ENCODE measurements at regions not wholly inside any gene's neighbourhood (a gene's known extent, or its start where the extent isn't known, plus 50 kb on each side); places are given as distances from the start of the nearest gene placed in this dataset.

- ATAC-seq (no peak), DNase-seq (no peak)
- H3K4me1 ChIP-seq = peaks cover 0 to 12% (median 10%) of the 10 kb centered on the region in 9 donors
- no peak overlapping the region for H3K27ac ChIP-seq
- H3K27me3 ChIP-seq = peaks cover 0 to 58% (median 32%) of the 10 kb centered on the region in 7 donors
- intact Hi-C loops (cut with DNase I) = loop anchor here in 8 of 10 donors (1.0 to 10.0 kb wide), 8 partner anchors 80 to 110 kb away; no protein-coding TSS in a partner anchor
- TF ChIP-seq CTCF (IDR thresholded peaks at IDR 0.05) = no peak
- H3K36me3 ChIP-seq = no peaks in the 10 kb centered on the region
- no peaks in the 10 kb centered on the region for H3K9me3 ChIP-seq
- H3K4me3 ChIP-seq = no peak overlapping the region
- 72 to 79% methylated on average over 12 of the region's 12 CpGs for WGBS, 2 donors
Measured at GRCh38 chr14:103186909-103187586, 63.8 kb downstream of the TNFAIP2 start.

GRCh38 chr14:103187911-103188310, 64.7 kb downstream of the TNFAIP2 start:
- intact Hi-C loops (cut with DNase I) = loop anchor here in 9 of 10 donors (2.0 to 10.0 kb wide), 8 partner anchors 81 to 111 kb away; no protein-coding TSS in a partner anchor
- H3K4me3 ChIP-seq = no peak overlapping the region
- no peaks in the 10 kb centered on the region for H3K36me3 ChIP-seq
- 95% methylated on average over 4 of the region's 4 CpGs for WGBS, 2 donors
- DNase-seq (no peak), ATAC-seq (no peak)
- no peak overlapping the region for H3K27ac ChIP-seq
- peaks cover 0 to 58% (median 32%) of the 10 kb centered on the region in 7 donors for H3K27me3 ChIP-seq
- H3K4me1 ChIP-seq = peaks cover 0 to 12% (median 10%) of the 10 kb centered on the region in 9 donors
- H3K9me3 ChIP-seq = peaks cover 0 to 7% (median 0%) of the 10 kb centered on the region in 11 donors
- no peak for TF ChIP-seq CTCF (IDR thresholded peaks at IDR 0.05)

DNA sequence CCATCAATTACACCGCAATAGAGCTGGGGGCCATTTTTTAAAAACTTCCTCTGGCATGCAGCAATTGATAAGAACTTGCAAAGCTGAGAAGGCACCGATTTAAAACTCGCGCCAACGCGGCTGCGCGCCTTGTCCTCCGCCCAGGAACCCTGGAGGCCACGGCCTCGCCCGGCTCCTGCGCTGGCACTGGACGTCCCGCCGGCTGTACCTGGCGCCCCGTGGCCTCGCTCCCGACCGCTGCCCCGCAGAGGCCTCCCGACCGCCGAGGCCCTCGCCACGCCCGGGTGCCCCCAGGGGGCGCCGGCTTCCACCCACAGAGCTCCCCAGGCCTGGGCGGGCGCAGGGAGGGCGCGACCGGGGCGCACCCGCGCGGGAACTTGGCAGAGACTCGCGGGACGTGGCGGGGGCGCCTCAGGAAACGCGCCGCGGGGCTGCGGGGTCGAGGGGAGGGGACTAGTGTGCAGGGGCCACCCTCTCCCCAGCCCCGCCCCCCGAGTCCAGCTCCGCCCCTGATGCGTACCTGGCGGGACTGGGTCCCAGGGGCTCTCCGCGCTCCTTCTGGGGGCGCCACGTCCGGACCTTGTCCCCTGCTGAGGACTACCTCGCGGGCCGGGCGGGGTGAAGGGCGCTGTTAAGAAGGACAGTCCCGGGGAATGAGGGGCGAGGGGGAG, 65.7 kb downstream of the TNFAIP2 start:
- Histone ChIP-seq H3K27me3 (peaks cover 0 to 58% (median 31%) of the 10 kb centered on the region in 7 donors), H3K4me3 (peak overlapping the region; percentile 4 to 55 (median 48)), H3K36me3 (no peaks in the 10 kb centered on the region), H3K27ac (no peak overlapping the region), H3K9me3 (peaks cover 0 to 15% (median 0%) of the 10 kb centered on the region in 11 donors), H3K4me1 (peaks cover 0 to 14% (median 10%) of the 10 kb centered on the region in 9 donors)
- intact Hi-C loops (cut with DNase I) = loop anchor here in 9 of 10 donors (2.0 to 10.0 kb wide), 7 partner anchors 82 to 112 kb away; no protein-coding TSS in a partner anchor
- ATAC-seq (peak; percentile 65 to 90 (median 77)), DNase-seq (peak; percentile 31 to 62)
- peak in 8 of 9 donors; percentile 11 to 71 (median 53) for TF ChIP-seq CTCF (IDR thresholded peaks at IDR 0.05)
- 2 to 4% methylated on average over 65 to 67 of the region's 67 CpGs for WGBS, 2 donors

All from heart right ventricle (tissue), 16 donors.